ENCODE measurements at regions not wholly inside any gene's neighbourhood (a gene's known extent, or its start where the extent isn't known, plus 50 kb on each side); places are given as distances from the start of the nearest gene placed in this dataset.
"Not testable (repeated sequence)": the region's sequence is repeated elsewhere in the genome, so short reads cannot be mapped to it uniquely, and the experiment has no call there.

DNA sequence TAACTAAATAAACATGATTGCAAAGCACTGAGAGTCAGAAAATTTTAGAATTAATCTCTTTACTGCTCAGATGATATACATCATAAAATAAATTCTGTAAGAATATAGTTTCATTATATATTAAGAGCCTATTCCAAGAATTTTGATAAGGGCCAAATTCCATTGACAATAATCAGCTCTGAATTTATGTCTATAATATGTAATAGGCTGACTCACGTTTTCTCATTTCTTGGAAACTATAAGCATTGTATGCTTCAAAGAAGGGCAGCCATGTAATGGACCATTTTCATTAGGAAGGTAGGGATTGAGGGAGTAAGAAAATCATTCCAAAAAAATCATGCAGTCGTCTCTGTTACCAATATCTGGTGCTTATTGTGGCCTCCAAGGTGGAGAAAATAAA lies 315.9 kb downstream of the ZIC4 start:
- no peak for DNase-seq (ENCODE audit: low spot score)
- intact Hi-C loops (cut with DNase I), result no loop called here

DNA sequence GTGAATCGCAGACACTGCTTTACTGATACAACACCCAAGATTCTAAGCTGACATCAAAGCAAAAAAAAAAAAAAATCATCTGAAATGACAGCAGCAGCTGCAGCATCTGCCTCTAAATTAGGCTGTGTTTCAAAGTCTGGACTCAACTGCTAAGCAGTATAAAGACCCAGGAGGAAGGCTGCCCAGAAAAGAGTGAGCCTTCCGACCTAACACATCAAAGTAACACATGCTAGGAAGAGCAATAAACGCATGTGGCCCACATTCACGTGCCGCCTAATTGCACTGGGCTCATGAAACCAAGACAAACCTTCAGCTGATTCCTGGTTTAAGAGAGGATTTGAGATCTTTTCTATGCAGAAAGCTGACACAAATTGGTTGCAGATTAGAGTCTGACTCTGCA lies 317.1 kb downstream of the ZIC4 start:
- intact Hi-C loops (cut with DNase I), result no loop called here
- DNase-seq (ENCODE audit: low spot score), result no peak

DNA sequence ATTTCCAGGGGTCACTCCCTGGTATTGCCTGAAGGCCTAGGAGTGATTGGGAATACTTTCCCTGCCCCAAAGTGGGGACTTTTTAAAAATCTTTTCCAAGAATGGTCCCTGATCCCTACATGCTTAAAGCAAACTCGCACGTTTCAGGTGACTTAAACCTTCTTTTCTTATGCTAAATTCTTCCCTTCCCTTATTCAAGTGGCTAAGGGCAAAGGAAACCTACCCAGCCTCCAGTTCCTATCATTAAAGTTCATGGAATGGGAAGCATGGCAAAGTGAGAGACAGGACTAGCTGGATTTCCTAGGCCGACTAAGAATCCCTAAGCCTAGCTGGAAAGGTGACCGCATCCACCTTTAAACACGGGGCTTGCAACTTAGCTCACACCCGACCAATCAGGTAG lies 346.8 kb downstream of the ZIC4 start:
- intact Hi-C loops (cut with DNase I); DNase-seq (ENCODE audit: low spot score): not testable (repeated sequence)

DNA sequence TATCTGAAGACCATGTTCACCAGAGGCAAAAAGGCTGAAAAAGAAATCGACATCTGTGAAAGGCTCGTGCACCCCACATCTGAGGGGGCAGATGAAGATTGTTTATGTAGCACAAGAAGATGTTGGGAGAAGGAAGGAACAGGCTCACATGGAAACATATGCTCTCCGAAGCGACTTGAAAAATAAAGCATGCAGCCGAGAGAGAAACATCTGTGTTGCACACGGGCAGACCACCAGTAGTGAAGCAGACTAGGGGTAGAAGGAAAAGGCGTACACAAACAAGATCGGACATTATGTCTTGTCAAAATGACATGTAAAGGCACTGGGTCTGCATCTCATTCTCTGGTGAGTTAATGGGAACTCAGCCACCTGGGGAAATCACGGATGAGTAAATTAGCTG lies 356.5 kb downstream of the ZIC4 start:
- intact Hi-C loops (cut with DNase I), result no loop called here
- DNase-seq (ENCODE audit: low spot score), result no peak

DNA sequence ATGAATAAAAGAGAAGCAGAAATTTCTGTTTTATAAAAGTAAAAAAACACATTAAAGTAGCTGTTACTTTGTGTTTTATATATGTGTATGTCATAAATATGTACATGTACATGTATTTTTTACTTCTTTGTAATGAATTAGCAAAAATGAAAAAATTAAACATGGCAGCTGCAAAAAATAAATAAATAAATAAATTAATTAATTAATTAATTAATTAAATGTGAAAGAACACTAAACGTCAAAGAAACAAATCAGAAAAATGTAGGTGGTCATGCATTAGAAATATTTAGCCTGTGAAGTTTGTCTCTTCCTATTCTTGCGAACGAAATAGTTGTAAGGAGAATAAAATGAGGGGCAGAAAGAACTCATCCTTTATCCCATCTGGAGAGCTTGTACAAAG lies 357.0 kb downstream of the ZIC4 start:
- intact Hi-C loops (cut with DNase I), result no loop called here
- DNase-seq (ENCODE audit: low spot score), result no peak

DNA sequence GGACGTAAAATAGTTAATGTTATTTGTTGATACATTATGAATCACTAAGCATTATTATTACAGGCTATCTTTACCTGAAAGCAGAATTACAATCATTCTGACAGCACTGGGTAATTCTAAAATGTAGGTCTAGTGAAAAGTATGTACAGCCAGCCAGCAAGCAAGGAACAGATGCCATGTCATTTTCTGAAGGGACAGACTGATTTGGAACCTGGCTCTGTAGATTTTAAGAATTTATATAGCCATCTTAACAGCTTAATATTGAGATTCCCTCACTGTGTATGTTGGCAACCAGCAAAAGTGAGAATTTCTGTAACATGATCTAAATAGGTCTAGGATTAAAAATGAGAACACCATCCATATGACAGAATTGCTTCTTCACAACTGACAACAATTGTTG lies 359.4 kb downstream of the ZIC4 start:
- no peak for DNase-seq (ENCODE audit: low spot score)
- intact Hi-C loops (cut with DNase I), result no loop called here

DNA sequence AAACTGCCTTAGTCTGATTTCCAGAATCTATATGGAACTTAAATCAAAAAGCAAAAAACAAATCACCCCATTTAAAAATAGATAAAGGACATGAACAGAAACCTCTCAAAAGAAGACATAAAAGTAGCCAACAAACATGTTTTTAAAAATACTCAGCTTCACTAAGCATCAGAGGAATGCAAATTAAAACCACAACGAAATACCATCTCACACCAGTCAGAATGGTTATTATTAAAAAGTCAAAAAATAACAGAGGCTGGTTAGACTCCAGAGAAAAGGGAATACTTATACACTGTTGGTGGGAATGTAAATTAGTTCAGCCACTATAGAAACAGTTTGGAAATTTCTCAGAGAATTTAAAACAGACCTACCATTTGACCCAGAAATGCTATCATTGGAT lies 367.9 kb downstream of the ZIC4 start:
- DNase-seq (ENCODE audit: low spot score), result no peak
- intact Hi-C loops (cut with DNase I), result no loop called here

DNA sequence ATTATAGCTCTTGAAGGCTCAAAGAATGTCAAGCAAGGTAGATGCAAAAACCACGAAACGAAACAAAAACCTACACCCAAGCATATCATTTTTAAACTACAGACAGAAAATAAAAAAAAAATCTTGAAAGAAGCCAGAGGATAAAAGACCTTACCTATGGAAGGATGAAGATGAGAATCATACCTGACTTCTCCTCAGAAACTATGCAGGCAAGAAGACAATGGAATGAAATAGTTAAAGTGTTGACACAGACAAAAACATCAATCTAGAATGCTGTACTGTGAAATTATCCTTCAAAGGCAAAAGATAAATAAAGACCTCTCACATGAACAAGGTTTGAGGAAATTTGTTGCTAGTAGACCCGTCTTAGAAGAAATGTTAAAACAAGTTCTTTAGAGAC lies 372.0 kb downstream of the ZIC4 start:
- intact Hi-C loops (cut with DNase I), result no loop called here

DNA sequence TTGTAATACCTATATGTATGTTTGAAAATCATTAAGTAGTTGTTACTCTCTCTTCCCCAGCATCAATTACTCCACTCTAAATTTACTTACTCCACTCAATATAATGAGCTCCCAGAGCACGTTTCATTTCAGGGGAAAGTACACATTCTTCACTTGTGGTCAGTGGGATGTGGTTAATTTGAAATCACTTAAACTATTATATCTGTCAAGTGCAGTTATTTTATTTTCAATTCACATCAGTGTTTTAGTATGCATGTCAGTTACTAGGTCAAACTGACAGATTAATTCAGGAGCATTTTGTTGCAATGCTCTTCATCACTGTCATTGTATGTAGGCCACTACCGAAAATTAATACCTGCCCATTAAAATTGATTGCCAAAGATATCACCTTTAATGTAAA lies 376.1 kb downstream of the ZIC4 start:
- DNase-seq (ENCODE audit: low spot score), result no peak
- intact Hi-C loops (cut with DNase I), result no loop called here

More for the DNA sequence above, 372.0 kb downstream of the ZIC4 start:
- no peak for DNase-seq (ENCODE audit: low spot score)

DNA sequence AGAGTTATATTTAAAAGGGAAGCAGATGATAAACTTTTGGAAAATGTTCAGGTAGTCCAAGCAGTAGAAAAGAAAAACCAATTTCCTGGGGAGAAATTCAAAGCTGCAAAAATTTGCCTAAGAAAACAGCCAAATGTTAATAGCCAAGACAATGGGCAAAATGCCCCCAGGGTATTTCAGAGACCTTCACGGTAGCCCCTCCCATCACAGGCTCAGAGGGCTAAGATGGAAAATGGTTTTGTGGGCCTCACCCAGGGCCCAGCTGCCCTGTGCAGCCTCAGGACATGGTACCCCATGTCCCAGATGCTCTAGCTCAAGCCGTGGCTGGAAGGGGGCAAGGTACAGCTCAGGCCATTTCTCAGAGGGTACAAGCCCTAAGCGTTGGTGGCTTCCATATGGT lies 391.0 kb downstream of the ZIC4 start:
- no peak for DNase-seq (ENCODE audit: low spot score)
- intact Hi-C loops (cut with DNase I), result no loop called here

DNA sequence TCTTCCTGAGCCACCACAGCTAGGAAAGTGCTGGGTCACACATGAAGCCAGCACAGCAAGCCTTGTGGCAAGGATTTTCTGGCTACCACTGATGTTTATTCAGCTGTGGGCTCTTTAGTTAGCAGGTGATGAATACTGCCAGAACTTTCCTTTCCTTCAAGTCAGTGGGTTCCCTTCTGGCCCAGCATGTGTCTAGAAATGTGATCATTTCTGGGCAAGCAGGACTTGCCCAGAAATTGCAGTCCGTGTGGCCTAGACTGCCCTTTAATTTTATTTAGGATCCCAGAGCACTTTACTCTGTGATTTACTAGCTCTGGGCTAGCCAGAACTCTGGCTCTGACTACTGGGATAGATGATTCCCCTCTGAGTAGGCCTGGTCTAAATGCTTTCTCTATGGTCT lies 397.5 kb downstream of the ZIC4 start:
- no peak for DNase-seq (ENCODE audit: low spot score)
- intact Hi-C loops (cut with DNase I), result no loop called here

DNA sequence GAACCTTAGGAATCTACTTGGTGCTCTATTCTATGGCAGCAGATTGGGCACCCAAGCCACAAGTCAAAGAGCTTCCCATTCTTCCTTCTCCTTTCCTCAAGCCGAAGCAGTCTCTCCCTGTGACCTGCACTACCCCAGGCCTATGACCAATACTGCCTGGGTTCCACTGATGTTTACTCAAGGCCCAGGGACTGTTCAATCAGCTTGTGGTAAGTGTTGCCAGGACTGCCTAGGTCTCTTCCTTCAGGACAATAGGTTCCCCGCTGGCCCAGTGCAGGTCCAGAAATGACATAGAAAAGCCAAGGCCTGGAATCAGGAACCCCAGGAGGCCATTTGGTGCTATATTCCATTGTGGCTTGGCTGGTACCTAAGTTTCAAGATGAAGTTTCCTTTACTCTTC lies 397.9 kb downstream of the ZIC4 start:
- no peak for DNase-seq (ENCODE audit: low spot score)
- intact Hi-C loops (cut with DNase I), result no loop called here

DNA sequence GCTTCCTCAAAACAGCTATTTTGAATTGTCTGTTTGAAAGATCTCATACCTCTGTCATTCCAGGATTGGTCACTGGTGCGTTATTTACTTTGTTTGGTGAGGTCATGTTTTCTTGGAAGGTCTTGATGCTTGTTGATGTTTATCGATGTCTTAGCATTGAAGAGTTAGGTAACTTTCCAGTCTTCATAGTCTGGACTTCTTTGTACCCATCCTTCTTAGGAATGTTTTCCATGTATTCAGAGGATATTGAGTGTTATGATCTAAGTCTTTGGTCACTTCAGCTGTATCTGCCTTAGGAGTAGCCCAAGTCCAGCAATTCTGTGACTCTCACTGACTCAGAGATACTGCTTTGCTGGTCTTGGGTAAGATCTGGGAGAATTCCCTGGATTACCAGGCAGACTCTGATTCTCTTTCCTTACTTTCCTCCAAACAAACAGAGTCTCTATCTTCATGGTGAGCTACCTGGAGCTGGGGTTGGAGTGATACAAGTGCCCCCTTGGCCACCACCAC lies 398.6 kb downstream of the ZIC4 start:
- intact Hi-C loops (cut with DNase I), result no loop called here

DNA sequence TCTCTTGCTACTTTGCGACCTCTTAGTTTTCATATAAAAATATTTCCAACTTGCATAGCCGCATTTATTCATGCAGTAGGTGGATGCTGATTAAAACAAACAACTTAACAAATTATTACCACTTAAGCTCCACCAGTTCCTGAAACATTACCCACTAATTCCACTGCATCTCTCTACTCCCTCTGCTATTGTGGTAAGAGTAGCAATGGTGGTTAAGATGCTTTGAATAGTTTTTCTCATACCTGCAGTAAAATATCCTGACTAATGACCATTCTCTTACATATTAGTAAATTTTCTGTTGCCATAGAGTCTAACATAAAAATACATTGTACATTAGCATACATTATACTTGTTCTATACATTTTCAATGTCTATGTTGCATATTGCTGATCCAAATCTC lies 397.6 kb upstream of the PLSCR5 start:
- intact Hi-C loops (cut with DNase I), result no loop called here
- no peak for DNase-seq (ENCODE audit: low spot score)

More for the DNA sequence above, 398.6 kb downstream of the ZIC4 start:
- DNase-seq (ENCODE audit: low spot score), result no peak

DNA sequence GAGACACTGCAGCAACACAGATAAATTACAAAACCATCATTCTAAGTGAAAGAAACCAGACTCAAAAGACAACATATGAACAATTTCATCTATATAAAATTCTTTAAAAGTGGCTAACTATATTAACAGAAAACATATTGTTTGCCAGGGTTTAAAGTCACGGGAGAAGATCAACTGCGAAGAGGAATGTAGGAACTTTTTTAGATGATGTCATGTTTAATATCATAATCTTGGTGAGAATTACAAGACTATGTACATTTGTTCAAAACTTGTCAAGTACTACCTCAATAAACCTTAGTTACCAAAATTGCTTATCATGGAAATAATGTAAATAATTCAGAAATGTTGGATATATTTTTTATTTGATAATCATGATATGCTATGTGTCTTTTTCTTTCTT lies 395.1 kb upstream of the PLSCR5 start:
- DNase-seq (ENCODE audit: low spot score), result no peak
- intact Hi-C loops (cut with DNase I), result no loop called here

DNA sequence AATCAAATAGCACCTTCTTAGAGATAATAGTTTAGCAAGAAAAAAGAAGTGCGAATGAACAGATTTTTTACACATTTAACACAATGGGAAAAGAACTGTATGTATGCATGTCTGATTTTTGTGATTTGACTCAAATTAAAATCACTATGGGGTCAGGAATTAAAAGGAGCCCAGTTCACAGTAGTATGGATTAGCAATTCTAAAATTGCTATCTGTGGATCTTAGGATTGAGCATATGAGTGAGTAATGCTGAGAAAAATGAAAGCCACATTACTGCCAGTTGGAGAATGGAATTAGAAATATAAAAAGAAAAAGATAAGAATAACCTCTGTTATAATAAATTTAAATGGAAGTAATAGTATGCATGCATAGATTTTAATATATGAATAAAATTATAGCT lies 386.8 kb upstream of the PLSCR5 start:
- intact Hi-C loops (cut with DNase I), result no loop called here
- DNase-seq (ENCODE audit: low spot score), result no peak

DNA sequence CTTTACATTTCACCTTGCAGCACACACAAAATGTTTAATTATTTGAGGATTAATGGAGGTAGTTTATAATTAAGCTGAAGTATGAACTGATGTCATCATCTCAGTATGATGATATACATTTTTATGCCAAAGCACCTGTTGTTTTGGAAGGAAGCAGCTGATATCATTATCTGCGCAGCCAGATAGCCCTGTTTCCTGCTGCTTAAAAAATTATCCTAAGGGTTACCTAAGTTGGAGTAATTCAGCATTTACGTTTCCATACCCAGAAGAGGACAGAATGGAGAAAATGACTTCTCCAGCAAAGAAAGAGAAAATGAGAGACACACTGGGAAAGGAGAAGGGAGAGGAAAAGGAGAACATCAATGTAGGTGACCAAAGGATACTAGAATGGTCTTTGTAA lies 370.3 kb upstream of the PLSCR5 start:
- intact Hi-C loops (cut with DNase I), result no loop called here
- DNase-seq (ENCODE audit: low spot score), result no peak

DNA sequence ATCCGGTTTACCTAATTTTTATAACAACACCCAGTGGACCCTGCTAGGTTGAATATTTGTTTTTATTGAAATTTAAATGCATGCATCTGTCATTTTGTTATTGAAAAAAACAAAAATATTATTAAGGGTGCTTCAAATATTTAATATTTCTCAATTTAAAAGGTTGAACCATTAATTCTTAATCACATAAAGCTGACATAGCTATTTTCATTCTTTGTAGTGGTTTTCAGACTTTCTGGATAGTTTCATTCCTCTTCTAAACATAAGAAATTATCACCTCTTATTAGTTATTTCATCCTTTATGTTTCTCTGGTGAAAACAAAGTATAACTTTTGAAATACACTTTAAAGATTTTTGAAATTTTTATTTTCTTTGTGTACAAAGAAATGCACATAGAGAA lies 369.9 kb upstream of the PLSCR5 start:
- DNase-seq (ENCODE audit: low spot score), result no peak
- intact Hi-C loops (cut with DNase I), result no loop called here

DNA sequence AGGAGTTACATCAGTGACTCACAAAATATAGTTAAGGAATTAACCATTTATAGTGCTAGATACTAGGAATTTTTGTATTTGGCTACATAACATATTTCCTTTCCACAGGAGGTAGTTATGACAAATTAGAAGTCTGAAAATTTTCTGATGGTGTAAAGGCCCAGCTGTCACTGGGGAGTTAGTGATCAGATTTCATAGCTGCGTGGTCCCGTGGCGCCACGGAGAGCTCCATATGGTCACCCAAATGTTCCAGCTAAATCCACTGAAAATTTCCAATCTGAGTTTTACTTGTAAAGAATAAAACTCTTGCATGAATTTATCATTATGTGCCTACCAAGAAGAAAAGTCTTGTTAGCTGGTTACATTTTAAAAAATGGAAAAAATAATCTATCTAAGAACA lies 368.9 kb upstream of the PLSCR5 start:
- DNase-seq (ENCODE audit: low spot score), result no peak
- intact Hi-C loops (cut with DNase I), result no loop called here

DNA sequence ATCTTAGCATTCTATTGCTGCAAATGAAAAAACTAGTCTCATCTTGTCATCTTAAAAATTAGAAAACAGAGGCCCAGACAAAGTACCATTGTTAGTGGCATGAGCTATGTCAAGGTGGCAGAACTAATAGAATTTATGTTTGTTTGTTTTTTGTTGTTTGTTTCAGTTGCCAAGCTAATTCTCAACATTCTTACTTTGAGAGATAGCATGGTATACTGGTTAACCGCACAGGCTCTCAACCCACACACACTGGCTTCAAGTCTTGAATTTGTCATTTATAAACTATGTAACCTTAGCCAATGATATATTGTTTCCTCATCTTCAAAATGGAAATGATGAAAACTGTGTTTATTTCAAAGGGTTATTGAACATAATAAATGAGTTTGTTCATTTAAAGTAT lies 367.6 kb upstream of the PLSCR5 start:
- no peak for DNase-seq (ENCODE audit: low spot score)
- intact Hi-C loops (cut with DNase I), result no loop called here

DNA sequence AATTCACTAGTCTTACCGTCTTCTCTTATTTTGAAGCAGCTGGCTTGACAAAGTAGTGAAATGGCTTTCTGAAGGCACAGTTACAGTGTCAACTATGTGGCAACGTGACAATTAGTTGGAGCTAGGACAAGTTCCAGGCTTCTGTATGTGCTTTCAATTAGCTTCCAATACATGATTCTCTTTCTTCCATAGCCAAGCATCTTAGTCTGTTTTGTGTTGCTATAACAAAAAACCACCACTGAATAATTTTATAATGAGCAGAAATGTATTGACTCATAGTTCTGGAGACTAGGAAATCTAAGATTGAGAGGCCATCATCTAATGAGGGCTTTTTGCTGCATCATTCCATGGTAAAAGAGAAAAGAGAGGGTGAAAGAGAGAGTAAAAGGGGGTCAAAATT lies 365.1 kb upstream of the PLSCR5 start:
- intact Hi-C loops (cut with DNase I), result no loop called here
- DNase-seq (ENCODE audit: low spot score), result no peak

DNA sequence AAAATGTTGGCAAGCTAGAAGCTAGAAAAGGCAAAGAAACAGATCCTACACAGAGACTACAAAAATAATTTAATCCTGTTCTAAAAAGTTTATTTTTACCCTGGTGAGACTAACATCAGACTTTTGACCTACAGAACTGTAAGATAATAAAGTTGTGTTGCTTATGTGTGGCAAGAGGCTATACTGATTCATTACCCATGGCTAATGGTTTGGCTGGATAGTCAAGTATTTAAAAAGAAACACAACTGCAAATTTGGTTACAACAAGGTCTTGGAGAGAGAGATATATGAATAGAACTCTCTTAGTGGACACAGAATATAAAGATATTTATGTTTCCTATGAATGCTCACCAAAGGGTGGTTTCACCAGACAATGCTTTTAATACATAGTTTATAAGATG lies 364.2 kb upstream of the PLSCR5 start:
- intact Hi-C loops (cut with DNase I), result no loop called here

More for the DNA sequence above, 364.2 kb upstream of the PLSCR5 start:
- no peak for DNase-seq (ENCODE audit: low spot score)

Measured in posterior vena cava (tissue), 2 donors.